SKM-1 treated with dmso at 0.1 percent for 144 hours (cell line): ENCODE measurements at regions not wholly inside any gene's neighbourhood (a gene's known extent, or its start where the extent isn't known, plus 50 kb on each side); places are given as distances from the start of the nearest gene placed in this dataset.

Source experiments
- DNase-seq: peaks from one replicate; lab custom pipeline; 2025; ENCODE audit not compliant: unreplicated experiment; lab: John Stamatoyannopoulos, UW

DNA sequence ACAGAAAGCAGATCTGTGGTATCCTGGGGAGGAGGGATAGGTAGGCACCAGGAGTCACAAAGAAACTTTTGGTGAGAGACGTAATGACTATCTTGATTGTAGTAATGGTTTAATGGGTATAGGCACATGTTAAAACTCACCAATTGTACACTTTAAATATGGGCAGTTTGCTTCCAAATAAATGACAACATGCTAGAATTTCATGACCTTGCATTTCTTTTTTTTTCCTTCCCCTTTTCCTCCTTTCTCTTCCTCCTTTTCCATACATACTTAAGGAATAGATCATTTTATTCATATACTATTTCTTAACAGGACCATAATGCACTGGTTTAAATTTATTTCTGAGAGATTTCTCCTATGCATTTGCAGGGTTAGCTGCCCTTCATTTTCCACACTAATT is 341.8 kb downstream of the TMEM182 start:
- no peak for DNase-seq

DNA sequence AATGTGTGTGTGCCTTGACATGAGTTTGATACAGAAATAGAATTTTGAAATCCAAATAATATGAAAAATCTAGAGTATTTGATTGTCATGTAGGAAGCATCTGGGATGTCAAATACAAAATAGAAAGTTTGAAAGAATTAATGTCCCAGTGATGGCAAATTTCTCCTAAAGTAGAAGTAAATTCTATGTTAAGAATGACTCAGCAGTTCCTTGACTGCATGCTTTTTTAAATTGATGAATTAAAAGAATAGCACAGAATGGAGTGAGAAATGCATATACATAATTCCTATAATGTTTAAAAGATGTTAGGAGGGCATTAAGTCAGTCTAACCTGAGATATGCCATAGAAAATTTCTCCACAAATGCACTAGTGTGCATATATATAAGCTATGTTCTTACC is 357.5 kb downstream of the TMEM182 start:
- DNase-seq, result no peak

DNA sequence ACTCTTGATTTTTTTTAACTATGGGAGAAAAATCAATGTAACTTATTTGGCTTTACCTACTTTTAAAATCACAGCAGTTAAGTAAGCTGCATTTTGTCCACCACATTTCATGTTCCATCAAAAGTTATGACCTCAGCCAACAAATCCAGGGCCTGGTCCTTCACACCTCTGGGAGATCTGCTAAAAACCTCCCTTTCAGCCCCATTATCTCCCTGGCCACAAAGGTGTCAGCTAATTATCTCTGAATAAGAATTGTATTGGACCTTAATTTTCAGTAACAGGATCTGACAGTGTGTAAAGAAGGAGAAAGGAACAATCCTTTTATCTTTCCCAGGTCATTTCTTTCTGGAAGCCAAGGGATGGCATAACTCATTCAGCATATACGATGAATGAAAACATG is 359.3 kb downstream of the TMEM182 start:
- DNase-seq, result no peak

DNA sequence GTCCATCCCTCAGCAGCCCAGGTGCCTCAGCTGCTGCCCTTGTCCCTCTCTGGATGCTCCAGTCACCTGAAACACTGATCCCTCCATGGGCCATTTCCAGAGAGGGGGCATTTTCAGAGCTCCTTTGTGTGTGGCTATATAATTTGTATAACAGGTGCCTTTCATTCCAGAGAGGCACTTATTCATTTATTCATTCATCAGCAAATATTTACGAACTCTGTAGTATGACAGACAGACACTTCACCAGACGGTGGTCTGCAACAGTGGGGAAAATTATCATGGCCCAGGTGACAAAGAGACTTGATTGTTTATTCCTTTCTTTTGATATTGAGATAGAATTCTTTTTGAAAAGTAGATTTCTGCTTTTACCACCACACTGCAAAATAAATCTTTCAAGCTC is 361.7 kb downstream of the TMEM182 start:
- no peak for DNase-seq

- no peak for DNase-seq
These were observed 369.0 kb downstream of the TMEM182 start for GRCh38 chr2:103130857-103131256.

DNA sequence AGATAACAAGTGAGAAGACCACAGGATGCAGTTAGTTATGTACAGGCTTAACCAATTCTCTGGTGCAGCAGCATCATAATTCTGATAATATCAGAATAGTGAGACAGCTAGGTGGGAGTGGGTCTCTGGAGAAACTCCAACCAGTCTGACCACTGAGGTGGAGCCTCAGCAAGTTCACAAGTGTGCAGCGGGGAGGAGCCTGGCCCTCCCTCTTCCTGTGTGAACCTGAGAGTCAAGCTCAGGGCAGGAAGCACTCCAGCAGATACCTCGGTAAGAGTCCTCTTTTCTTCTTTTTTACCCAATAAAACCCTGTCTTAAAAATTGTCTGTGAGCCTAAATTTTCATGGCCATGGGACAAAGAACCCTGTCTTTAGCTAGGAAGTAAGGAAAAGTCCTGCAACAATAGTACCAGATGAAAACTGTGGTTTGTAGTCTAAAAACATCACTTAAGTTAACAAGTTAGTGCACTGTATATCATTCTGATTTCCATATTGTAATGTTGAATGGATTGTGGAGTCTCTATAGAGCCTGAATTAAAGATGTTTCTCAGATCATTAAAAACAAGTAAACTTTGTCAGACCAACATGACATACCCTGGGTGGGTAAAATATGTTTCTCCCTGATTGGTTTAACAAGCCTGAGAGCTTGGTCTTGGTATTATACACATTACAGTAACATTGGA is 370.8 kb downstream of the TMEM182 start:
- no peak for DNase-seq

DNA sequence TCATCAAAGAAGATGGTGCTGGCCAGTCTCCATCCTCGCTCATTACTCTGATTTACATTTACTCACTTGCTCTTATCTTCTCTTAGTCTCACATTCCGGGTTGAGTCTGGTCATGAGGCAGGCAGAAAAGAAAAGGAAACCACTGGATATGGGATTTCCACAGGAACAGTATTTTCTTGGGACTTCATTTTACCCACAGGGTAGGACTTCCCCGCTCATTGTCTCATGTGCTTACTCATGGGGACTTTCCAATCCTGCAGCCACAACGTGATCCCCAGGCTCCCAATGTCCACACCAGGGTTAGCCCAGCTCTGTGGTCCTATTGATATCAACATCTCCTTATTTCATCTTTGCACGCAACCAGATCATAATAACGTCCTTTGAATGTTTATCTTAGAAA is 373.8 kb downstream of the TMEM182 start:
- DNase-seq, result no peak

DNA sequence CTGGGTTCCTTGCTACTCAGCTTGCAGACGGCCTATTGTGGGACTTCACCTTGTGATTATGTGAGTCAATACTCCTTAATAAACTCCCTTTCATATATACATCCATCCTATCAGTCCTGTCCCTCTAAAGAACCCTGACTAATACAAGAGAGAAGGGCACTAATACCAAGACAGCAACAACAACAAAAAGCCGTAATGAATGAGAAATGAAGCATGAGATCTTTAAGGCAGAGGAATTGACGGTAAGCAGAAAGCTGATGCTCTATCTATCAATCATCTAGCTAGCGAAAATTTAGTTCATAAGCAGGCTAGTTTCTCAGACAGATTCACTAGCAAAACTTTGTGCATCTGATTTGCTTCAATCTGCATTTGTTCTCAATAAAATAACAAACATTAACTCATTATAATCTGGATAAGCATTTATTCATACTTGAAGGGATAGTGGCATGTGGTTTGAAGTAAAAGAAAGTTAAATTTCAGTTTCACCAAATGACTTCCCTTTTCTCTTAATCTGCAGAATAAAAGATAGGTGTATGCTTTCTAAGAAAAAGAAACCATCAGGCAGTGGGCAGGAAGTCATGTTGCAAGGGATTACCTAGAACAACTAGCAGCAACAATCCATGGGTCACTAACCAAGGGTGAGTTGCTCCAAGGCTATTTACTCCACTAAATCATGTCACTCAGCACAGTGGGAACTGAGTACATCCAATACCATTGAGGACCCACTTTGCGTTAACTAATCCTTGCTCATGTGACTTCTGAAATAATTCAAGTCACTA is 376.5 kb downstream of the TMEM182 start:
- no peak for DNase-seq

GRCh38 chr2:103139628-103140268 is 377.9 kb downstream of the TMEM182 start:
- DNase-seq, result no peak

DNA sequence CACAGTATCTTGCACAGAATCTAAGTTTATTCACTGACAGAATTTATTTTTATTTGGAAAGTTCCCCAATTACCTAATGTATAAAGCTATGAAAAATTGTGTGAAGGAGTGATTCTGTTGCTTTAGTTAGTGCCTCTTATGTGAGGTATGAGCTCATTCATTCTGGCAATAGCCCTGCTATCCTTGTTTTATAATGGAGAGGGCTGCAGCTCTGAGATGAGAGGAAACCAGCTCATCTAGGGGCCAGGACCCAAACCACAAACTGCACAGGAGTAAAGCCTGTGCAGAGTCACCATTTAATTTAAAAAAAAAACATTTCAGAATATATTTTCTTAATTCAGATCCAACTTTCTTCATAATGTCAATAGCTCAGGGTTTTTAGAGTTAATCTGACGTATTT is 383.0 kb downstream of the TMEM182 start:
- no peak for DNase-seq

DNA sequence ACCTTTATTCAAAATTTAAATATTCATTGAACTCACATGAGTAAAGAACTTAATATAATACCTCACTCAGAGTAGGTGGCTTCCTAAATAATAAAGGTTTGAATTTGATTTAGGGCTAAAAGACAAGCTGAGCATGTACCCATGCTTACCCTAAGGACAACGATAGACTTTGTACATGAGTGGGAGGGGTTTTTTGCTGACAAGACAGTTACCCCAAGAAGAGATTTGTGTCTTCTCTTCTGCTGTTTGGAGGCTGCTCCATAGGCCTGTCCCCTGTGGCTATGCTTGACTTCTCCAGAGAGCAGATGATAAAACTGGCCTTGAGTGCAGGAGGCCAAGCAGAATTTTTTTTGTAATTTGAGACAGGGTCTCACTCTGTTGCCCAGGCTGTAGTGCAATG is 383.9 kb downstream of the TMEM182 start:
- no peak for DNase-seq

GRCh38 chr2:103151046-103151445 is 389.2 kb downstream of the TMEM182 start:
- DNase-seq, result no peak

DNA sequence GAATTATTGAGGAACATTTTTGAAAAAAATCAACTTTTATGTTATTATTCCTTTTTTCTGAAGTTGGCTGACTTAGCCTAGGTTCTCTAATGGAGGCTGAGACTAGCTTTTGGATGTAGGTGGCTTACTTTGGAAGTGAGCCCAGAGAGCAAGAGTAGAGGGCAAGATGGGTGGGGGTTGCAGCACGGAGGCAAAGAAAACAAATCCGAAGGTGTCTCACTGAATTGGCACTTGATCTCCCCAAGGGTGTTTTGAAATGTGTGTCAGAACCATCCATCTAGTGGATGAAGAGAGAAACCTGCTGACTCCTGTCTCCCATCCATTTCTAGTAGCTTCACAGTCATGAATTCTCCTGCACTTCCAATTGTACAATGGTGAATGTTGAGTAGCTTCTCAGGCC is 390.7 kb downstream of the TMEM182 start:
- no peak for DNase-seq

GRCh38 chr2:103153580-103154284 is 391.9 kb downstream of the TMEM182 start:
- DNase-seq, result no peak

DNA sequence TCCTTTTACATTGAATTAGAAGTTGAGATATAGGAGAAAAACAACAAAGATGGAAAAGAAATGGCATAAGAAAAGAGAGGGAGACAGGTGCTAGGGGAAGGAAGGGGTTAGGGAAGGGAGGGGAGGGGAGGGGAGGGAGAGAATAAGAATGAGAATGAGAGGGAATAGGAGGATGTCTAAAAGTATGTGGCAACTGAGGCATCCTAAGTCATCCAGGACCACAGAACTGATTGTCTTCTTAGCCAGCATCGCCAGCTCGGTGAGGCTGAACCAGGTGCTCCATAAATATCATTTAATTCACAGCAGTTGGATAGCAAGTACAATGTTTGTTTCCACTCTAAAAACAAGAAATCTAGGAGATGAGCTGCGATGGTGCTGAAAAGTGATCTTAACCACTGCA is 393.5 kb downstream of the TMEM182 start:
- DNase-seq, result no peak

DNA sequence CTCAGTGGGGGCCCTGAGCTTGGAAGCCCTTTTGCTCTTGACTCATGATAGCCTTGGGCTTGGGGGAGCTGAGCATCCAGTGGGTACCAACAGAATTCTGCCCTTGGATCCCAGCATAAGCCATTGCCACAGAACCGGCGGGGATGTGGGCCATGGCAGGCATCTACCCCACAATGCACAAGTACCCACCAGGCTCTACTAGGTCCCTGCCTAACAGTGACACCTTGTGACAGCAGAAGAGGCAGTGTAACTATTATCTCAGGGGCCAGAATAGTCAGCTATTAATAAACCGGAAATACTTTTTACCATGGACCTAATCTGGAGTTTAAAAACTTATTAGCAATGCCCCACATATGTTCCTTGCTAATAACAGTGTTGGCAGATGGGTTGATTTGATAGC is 397.2 kb downstream of the TMEM182 start:
- DNase-seq, result no peak

DNA sequence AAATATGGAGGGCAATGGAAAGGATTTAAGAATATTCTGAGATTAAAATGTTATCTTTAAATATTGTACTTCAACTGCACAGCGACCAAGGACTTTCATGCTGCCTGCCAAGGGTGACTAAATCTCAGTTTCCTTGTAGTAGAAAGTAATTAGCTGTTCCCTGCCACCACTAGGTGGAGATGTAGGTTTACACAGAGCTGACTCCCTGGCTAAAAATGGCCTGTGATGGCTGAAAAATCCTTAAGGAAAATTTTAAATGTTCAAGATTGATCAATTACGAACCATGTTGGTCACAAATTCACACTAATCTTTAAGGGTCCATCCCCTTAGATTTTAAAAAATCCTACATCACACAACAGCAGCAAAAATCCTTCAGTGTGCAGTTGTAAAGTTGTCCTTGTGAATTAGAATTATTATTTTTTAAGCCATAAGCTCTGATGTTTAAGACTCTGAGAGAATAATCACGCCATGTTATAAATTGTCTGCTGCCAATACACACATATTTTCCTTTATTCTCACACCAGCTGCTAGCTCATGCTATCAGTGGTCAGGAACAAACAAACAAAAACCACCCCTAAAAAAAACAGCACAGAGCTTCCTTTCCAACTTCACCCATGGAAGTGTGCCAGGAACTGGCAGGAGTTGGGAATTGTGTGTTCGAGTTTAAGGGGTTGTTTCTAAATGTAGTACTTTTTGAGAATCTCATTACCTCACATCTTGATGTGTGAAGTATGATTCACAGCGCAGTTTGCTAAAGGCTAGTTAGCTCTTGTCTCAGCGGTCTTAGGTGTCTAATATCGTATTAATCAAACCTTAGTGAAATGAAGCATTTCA is 399.8 kb downstream of the TMEM182 start:
- peak; percentile 28 for DNase-seq

- no peak for DNase-seq
These were observed 402.9 kb downstream of the TMEM182 start for GRCh38 chr2:103164748-103165147.

GRCh38 chr2:103165836-103166235 is 404.0 kb downstream of the TMEM182 start:
- no peak for DNase-seq

GRCh38 chr2:103166456-103167324 is 404.9 kb downstream of the TMEM182 start:
- no peak for DNase-seq
